ENCODE measurements at regions not wholly inside any gene's neighbourhood (a gene's known extent, or its start where the extent isn't known, plus 50 kb on each side); places are given as distances from the start of the nearest gene placed in this dataset.
"Not testable (repeated sequence)": the region's sequence is repeated elsewhere in the genome, so short reads cannot be mapped to it uniquely, and the experiment has no call there.

GRCh38 chr9:94191706-94192105, 67.4 kb upstream of the ZNF169 start:
- not testable (repeated sequence) for TF ChIP-seq CTCF, POLR2A, EP300 (IDR thresholded peaks at IDR 0.05)
